HG03520 (cell line): ENCODE measurements at regions not wholly inside any gene's neighbourhood (a gene's known extent, or its start where the extent isn't known, plus 50 kb on each side); places are given as distances from the start of the nearest gene placed in this dataset.

Experiments used
- ATAC-seq: cut with Tn5 transposase; IDR thresholded peaks from one replicate; pipeline ENCODE4 v1.9.1; 2021; ENCODE audit warnings: mild to moderate bottlenecking, moderate library complexity; ENCODE audit not compliant: unreplicated experiment

- ATAC-seq: no peak
Observed at GRCh38 chr14:86683561-86683960, 1153.6 kb downstream of the FLRT2 start.

GRCh38 chr14:86675059-86675458 is 1145.1 kb downstream of the FLRT2 start:
- ATAC-seq: no peak

GRCh38 chr14:86673523-86673969 is 1143.6 kb downstream of the FLRT2 start:
- ATAC-seq: no peak

- ATAC-seq: no peak
Observed at GRCh38 chr14:86672080-86672479, 1142.1 kb downstream of the FLRT2 start.

- no peak for ATAC-seq
Observed at GRCh38 chr14:86665975-86666374, 1136.0 kb downstream of the FLRT2 start.

GRCh38 chr14:86662334-86662733 is 1132.4 kb downstream of the FLRT2 start:
- ATAC-seq: no peak

GRCh38 chr14:86654558-86655184 is 1124.7 kb downstream of the FLRT2 start:
- ATAC-seq: no peak

- ATAC-seq: no peak
Observed at GRCh38 chr14:86652526-86652925, 1122.6 kb downstream of the FLRT2 start.

GRCh38 chr14:86646696-86647690 is 1117.0 kb downstream of the FLRT2 start:
- ATAC-seq: no peak

- ATAC-seq: no peak
Observed at GRCh38 chr14:86646125-86646524, 1116.2 kb downstream of the FLRT2 start.

- ATAC-seq: no peak
Observed at GRCh38 chr14:86641310-86641709, 1111.4 kb downstream of the FLRT2 start.

GRCh38 chr14:86640288-86640687 is 1110.3 kb downstream of the FLRT2 start:
- ATAC-seq: no peak

GRCh38 chr14:86639666-86640065 is 1109.7 kb downstream of the FLRT2 start:
- no peak for ATAC-seq

GRCh38 chr14:86639146-86639545 is 1109.2 kb downstream of the FLRT2 start:
- no peak for ATAC-seq

GRCh38 chr14:86627080-86627479 is 1097.1 kb downstream of the FLRT2 start:
- no peak for ATAC-seq

- no peak for ATAC-seq
Observed at GRCh38 chr14:86626530-86626929, 1096.6 kb downstream of the FLRT2 start.

GRCh38 chr14:86625637-86626036 is 1095.7 kb downstream of the FLRT2 start:
- no peak for ATAC-seq

- ATAC-seq: no peak
Observed at GRCh38 chr14:86619726-86620125, 1089.8 kb downstream of the FLRT2 start.

- ATAC-seq: no peak
Observed at GRCh38 chr14:86613786-86614185, 1083.8 kb downstream of the FLRT2 start.

GRCh38 chr14:86613126-86613525 is 1083.2 kb downstream of the FLRT2 start:
- no peak for ATAC-seq

GRCh38 chr14:86604561-86604960 is 1074.6 kb downstream of the FLRT2 start:
- ATAC-seq: no peak

- no peak for ATAC-seq
Observed at GRCh38 chr14:86602263-86602662, 1072.3 kb downstream of the FLRT2 start.
